HuH-7 (cell line): ENCODE measurements at regions not wholly inside any gene's neighbourhood (a gene's known extent, or its start where the extent isn't known, plus 50 kb on each side); places are given as distances from the start of the nearest gene placed in this dataset.

ENCODE experiments used
- DNase-seq: peaks from one replicate; pipeline ENCODE4 v3.0.0; 2011; ENCODE audit warnings: low spot score

DNA sequence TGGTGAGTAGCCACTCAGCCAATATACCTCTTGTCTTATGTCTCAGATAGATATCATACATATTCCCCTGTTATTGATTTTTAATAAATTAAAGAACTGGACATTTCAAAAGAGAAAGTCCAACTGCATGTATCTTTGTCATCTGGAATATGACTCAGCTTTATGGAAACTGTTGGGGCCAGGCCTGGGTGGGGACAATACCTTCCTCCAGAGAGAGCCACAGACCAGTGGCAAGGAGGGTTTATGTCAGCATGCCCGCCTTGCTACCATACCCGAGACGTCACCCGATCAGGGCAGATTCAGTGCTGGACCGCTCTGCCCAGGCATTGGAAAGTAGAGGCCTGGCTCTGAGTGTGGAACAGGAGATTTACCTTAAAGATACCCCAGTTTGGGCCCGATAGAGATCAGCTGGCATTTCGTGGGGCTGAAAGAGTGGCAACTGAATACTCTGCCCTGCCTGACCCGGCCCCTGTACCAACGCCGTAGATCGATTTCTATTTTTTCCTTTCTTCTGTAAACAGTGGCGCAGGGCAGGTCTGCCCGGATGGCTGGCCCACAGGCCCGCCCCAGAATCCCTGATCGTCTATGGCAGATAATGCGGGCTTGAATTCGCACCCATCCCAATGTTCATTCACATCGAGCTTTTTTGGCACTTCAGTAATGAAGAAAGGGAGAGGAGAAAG lies 158.6 kb downstream of the SALL1 start:
- DNase-seq: no peak

GRCh38 chr16:50991436-50991835 lies 159.6 kb downstream of the SALL1 start:
- DNase-seq: no peak

- DNase-seq: no peak
Measured at GRCh38 chr16:50991006-50991405, 160.1 kb downstream of the SALL1 start.

DNA sequence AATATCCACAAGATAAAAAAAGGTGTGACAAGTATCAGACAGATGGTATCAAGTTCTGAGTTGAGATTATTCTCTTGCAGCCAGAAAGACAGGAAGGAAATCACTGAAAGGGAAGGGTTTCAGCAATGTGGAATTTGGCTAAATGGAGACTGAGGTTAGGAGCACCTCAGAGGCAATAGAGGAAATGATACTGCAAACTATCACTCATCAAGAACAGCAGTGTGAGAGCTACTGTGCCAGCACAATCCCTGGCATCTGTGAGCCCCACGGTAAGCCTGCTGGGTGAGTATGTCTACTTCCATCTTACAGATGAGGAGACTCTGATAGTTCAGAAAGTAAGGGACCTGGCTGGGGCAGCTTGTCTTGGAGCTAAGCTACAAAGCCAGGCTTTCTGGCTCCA lies 162.0 kb downstream of the SALL1 start:
- DNase-seq: no peak

DNA sequence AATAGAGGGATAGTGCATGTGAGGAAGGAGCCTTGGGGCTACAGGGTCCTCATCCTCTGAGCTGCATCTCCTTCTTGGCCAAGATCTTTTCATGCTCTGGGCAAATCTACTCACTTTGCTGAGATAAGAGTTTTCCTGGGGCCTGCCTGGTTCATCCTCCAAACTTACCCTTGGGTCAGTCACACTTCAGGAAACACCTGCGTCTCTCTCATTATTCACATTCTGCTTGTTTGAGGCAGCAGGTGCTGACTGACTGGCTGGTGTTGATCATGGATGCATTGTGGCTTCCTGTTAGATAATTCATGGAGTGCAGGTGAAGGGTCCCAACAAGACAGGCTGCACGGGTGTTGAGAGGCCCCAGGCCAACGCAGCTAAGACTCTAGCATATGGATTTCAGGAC lies 162.6 kb downstream of the SALL1 start:
- DNase-seq: no peak

- no peak for DNase-seq
Measured at GRCh38 chr16:50986453-50986852, 164.6 kb downstream of the SALL1 start.

- no peak for DNase-seq
Measured at GRCh38 chr16:50985733-50986132, 165.3 kb downstream of the SALL1 start.

GRCh38 chr16:50984688-50985087 lies 166.4 kb downstream of the SALL1 start:
- no peak for DNase-seq

GRCh38 chr16:50982808-50983207 lies 168.3 kb downstream of the SALL1 start:
- DNase-seq: no peak

DNA sequence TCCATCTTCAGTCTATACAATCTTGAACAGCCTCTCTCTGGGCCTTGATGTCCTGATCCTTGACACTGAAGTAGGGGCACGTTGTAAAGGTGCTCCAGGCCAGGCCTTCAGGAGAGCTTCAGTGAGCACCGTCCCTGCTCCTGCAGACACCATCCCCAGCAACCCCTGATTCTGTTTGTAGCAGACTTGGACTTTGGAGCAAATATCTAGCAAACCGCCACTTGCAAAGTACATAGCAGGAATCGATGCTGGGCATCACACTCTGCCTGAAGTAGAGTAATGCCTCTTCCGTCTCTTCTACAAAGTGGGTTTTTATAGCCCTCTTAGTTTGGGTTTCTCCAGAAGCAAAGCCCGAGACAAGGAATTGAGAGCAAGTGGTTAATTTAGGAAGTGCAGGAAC lies 169.1 kb downstream of the SALL1 start:
- no peak for DNase-seq

DNA sequence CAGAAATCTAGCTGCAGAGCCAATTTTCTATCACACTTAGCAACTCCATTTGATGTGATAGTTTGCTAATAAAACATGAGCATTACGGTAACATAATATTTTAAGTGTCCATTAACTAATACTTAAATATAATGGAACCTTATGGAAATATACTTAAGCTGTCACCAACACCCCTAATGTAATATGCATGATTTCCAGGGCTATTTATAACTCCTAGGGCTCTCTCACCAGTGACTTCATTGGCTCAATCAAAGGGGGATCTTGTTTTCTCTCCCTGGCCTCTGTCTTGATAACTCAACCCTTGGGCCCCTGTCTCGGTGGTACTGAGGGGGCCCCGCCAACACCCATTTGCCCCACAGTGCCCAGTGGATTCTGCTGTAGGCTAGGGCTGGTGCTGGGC lies 170.4 kb downstream of the SALL1 start:
- no peak for DNase-seq

DNA sequence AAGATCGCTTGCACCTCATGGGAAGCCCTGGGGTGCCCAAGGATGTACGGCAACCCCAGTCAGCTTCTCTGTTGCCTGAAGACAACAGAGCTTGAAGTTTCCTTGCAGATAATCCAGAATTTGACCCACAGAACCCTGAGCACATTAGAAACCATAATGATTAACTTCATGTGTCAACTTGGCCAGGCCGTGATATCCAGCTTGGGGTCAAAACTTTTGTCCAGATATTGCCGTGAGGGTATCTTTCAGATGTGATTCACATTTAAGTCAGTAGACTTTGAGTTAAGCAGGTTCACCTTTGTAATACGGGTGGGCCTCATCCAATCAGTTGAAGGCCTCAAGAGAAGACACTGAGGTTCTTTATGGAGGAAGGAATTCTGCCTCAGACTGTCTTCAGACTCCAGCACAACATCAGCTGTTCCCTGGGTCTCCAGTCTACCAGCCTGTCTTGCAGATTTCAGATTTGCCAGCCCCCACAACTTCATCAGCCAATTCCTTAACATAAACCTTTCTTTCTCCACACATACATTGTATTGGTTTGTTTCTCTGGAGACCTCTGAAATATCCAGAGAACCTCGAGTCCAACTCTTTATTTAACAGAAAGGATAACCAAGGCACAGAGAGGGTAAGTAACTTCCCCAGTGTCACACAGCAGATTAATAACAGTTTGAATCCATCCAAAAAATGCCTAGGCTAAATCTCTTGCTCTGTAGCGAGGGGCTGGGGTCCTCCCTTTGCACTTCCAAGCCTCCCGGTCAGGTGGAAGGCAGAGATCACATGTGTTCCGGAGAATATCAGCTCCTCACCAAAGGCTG lies 171.1 kb downstream of the SALL1 start:
- DNase-seq: no peak

- DNase-seq: no peak
Measured at GRCh38 chr16:50977138-50977537, 173.9 kb downstream of the SALL1 start.

- no peak for DNase-seq
Measured at GRCh38 chr16:50974438-50975036, 176.5 kb downstream of the SALL1 start.

DNA sequence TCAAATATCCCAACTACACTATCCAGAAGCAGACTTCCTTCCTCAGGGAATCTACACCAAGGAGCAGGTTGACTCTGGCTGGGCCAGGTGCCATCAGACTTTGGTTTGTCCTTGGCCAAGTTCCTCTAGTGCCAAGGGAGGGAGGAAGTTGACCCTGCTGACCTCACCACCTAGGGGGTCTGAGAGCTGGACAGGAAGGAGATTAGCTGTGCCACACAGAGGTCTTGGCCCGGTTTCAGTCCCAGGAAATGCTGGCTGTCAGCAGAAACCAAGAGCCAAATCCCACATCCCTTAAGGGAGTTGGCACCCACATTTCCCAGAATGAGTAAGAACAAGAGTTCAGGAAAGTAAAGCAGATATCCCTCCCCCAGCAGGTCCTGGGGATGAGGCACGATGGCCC lies 178.2 kb downstream of the SALL1 start:
- DNase-seq: no peak

DNA sequence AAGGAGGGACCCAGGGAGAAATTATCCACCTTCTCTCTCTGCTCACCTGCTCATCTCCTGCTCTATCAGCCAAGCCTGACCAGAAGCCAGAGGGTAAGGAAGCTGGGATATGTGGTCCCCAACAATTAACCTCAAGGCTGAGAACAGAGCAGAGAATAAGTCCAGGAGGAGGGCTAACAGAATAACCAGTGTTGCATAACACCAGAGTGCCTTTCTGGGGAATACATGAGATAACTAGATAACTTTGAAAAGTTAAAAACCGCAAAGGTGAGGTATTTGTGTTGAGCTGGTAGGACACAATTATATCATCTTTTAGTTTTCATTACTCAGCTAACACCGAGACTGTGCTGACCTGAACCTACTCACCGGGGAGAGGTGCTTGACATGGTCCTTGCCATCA lies 180.8 kb downstream of the SALL1 start:
- DNase-seq: no peak

DNA sequence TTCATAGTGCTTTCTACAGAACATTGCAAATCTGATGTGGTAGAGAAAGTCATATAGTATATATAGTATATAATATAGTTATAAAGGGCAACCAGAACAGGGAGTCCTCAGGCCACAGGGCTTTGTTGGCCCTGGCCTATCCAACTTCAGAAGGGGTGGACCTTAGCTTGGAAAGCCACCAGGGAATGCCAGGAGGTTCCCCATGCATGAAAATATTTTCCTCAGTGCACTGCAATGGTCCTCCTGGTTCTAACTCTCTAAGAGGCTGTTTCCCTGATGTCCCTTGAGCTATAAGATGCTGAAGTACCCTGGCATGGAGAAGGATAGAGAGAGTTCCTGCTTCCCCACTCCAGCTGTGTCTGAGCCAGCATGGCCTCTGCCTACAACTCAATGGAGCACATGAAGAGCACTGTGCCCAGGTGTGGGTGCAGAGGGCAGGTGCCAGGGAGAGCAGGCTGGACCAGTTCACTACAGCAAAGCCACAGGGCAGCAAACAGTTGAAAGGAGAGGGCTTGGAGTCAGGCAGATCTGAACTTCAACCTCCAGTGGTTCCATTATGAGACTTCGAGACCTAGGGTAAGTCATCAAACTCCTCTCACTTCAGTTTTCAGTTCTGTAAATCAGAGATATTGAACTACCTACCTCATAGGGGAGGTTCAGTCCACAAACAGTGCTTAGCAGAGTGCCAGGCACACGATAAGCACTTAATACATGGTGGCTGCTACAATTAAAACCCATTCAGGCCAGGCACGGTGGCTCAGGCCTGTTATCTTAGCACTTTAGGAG lies 183.1 kb downstream of the SALL1 start:
- no peak for DNase-seq

DNA sequence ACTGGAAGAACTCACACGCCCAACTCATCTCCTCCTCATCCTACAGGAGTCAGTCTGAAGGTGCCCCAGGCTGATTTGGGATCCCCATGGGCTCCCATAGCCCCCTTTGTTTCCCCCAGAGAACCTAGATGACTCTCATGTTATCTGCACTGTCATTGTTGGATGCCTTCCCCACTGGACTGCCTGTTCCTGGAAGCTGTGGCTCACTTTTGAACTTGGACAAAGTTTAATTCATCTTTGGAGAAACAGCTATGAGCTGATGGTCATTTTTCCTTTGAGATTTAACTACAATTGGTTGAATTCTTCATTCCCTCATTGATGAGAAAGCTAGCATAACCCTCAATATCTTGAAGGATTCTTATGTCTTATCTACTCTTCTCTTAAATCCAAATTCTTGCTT lies 186.6 kb downstream of the SALL1 start:
- no peak for DNase-seq

DNA sequence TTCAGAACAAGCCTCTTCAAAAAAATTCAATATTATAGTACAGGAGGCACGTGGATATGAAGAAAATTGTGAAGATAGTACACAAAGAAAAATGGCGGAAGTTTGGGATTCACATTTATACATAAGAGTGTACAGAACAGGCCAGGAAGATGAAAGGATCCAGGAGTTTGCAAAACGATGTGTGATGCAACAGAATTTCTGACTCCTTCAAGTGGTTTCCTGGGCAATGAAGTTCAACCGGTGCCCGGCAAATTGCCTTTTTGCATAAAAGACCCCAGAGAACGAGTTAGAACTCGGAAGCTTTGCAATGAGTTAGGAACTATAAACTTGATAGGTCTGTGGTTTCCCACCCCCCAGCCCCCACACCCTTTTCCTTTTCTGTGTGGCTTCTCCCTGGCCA lies 189.1 kb downstream of the SALL1 start:
- DNase-seq: no peak

- no peak for DNase-seq
Measured at GRCh38 chr16:50960517-50961202, 190.4 kb downstream of the SALL1 start.

DNA sequence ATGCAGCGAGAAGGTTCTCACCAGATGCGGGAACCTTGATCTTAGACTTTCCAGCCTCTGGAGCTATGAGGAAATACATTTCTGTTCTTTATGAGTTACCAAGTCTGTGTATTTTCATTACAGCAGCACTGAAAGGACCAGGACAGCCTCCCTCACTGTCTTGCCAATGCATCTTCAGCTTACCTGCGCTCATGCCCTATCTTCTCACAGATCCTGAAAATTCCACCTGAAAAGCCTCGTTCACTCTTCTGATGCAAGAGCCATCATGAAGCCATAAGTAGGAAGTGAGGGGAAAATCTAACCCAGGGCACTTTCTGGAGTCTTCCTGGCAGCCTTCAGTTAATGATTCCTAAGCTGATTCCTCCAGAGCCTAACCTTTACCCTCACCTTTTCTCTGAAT lies 194.0 kb downstream of the SALL1 start:
- DNase-seq: no peak

DNA sequence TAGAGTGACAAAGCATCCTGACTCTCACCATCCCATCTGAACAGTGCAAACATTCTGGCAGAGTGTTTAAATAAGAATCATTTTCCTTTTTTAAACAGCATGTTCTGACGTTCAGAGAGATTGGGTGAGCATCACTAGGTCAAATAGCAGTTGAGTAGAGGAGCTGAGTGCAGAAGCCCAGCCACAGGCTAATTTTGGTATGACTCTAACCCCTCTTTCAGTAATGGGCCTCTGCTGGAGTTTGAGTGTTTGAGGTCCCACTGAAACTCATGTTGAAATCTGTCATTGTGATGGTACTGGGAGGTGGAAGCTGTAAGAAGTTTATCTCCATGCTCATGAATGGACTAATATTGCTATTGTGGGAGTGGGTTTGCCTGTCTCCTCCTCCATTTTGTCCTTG lies 194.4 kb downstream of the SALL1 start:
- no peak for DNase-seq
